Breast epithelium (tissue), 4 donors: ENCODE measurements at regions not wholly inside any gene's neighbourhood (a gene's known extent, or its start where the extent isn't known, plus 50 kb on each side); places are given as distances from the start of the nearest gene placed in this dataset.
"Not testable (repeated sequence)": the region's sequence is repeated elsewhere in the genome, so short reads cannot be mapped to it uniquely, and the experiment has no call there.

ENCODE experiments used
- DNase-seq, 2 donors: peaks; one replicate each; pipeline ENCODE4 v3.0.0-alpha.2; 2019; ENCODE audit warnings: low spot score in 2 of 2
- H3K27ac ChIP-seq, 2 donors: fragments of 200-600 bp; sonication (generic) in 1 of 2; one replicate each; pipeline ENCODE4 v1.5.1; 2016 to 2019; ENCODE audit warnings: mild to moderate bottlenecking in 1 of 2
- H3K27me3 ChIP-seq, 2 donors: fragments of 200-600 bp; sonication (generic) in 1 of 2; one replicate each; pipeline versions ENCODE4 v1.5.1 to v1.6.0; 2017 to 2019; ENCODE audit warnings: control low read depth in 1 of 2, mild to moderate bottlenecking in 1 of 2
- H3K36me3 ChIP-seq: fragments of 200-600 bp; one replicate; pipeline ENCODE4 v1.5.1; 2019
- H3K4me1 ChIP-seq, 2 donors: fragments of 200-600 bp; sonication (generic); one replicate each; pipeline ENCODE4 v1.5.1; 2016 to 2019; ENCODE audit warnings: control low read depth in 1 of 2
- H3K4me3 ChIP-seq, 3 donors: fragments of 200-600 bp; sonication (generic); 1 replicate in 2 of 3; 2 replicates in 1 of 3; pipeline ENCODE4 v1.5.1; 2016 to 2019; ENCODE audit warnings: mild to moderate bottlenecking in 3 of 3, moderate library complexity in 2 of 3
- H3K9me3 ChIP-seq, 2 donors: fragments of 200-600 bp; sonication (generic) in 1 of 2; one replicate each; pipeline ENCODE4 v1.5.1; 2016 to 2019; ENCODE audit warnings: control low read depth in 1 of 2
- POLR2A ChIP-seq: fragments of 450-650 bp; IDR thresholded peaks from one replicate; pipeline ENCODE4 v1.6.1; 2016; ENCODE audit warnings: antibody characterized with exemption, mild to moderate bottlenecking, moderate library complexity
- POLR2AphosphoS5 ChIP-seq, 3 donors: sonication (generic); formaldehyde crosslinking; IDR thresholded peaks; one replicate each; pipeline ENCODE4 v1.6.1; 2017; ENCODE audit warnings: antibody characterized with exemption in 3 of 3
- intact Hi-C: fragments of 100-400 bp; cut with DNase I; formaldehyde crosslinking; loops from one replicate; pipeline ENCODE4 v1.15.1; 2023; ENCODE audit warnings: low total_unique reads
- TF ChIP-seq, protein P1 (sequence below), 3 donors: fragments of 450-650 bp; IDR thresholded peaks; one replicate each; pipeline ENCODE4 v1.5.1; 2016 to 2017; ENCODE audit warnings: antibody characterized with exemption in 3 of 3, mild to moderate bottlenecking in 3 of 3, moderate library complexity in 3 of 3

DNA sequence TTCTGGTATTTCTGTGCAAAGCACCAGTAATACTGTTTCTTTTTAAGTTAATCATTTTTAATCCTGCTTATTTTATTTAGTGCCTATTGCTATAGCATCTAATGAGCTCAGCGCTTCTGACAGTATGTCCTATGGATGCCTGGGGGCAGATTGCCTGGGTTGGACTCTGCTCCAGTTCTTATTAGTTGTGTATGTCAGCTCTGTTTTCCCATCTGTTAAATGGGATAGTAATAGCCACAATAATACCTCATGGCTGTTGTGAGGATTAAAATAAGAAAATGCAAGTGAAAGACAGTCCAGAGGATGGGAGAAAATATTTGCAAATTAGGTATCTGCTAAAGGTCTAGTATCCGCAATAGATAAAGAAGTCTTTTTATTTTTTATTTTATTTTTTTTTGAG, 87.0 kb downstream of the UTRN start:
- H3K4me3 ChIP-seq = no peak overlapping the region
- intact Hi-C loops = no loop called here
- H3K36me3 ChIP-seq = no peaks in the 10 kb centered on the region
- DNase-seq = no peak
- no peaks in the 10 kb centered on the region for H3K9me3 ChIP-seq
- no peak overlapping the region for H3K27ac ChIP-seq
- no peaks in the 10 kb centered on the region for H3K27me3 ChIP-seq
- H3K4me1 ChIP-seq = no peaks in the 10 kb centered on the region
- TF ChIP-seq, protein P1, sequence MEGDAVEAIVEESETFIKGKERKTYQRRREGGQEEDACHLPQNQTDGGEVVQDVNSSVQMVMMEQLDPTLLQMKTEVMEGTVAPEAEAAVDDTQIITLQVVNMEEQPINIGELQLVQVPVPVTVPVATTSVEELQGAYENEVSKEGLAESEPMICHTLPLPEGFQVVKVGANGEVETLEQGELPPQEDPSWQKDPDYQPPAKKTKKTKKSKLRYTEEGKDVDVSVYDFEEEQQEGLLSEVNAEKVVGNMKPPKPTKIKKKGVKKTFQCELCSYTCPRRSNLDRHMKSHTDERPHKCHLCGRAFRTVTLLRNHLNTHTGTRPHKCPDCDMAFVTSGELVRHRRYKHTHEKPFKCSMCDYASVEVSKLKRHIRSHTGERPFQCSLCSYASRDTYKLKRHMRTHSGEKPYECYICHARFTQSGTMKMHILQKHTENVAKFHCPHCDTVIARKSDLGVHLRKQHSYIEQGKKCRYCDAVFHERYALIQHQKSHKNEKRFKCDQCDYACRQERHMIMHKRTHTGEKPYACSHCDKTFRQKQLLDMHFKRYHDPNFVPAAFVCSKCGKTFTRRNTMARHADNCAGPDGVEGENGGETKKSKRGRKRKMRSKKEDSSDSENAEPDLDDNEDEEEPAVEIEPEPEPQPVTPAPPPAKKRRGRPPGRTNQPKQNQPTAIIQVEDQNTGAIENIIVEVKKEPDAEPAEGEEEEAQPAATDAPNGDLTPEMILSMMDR (IDR thresholded peaks at IDR 0.05) = no peak
- TF ChIP-seq POLR2A = no peak
- no peak for TF ChIP-seq POLR2AphosphoS5 (IDR thresholded peaks at IDR 0.05)

DNA sequence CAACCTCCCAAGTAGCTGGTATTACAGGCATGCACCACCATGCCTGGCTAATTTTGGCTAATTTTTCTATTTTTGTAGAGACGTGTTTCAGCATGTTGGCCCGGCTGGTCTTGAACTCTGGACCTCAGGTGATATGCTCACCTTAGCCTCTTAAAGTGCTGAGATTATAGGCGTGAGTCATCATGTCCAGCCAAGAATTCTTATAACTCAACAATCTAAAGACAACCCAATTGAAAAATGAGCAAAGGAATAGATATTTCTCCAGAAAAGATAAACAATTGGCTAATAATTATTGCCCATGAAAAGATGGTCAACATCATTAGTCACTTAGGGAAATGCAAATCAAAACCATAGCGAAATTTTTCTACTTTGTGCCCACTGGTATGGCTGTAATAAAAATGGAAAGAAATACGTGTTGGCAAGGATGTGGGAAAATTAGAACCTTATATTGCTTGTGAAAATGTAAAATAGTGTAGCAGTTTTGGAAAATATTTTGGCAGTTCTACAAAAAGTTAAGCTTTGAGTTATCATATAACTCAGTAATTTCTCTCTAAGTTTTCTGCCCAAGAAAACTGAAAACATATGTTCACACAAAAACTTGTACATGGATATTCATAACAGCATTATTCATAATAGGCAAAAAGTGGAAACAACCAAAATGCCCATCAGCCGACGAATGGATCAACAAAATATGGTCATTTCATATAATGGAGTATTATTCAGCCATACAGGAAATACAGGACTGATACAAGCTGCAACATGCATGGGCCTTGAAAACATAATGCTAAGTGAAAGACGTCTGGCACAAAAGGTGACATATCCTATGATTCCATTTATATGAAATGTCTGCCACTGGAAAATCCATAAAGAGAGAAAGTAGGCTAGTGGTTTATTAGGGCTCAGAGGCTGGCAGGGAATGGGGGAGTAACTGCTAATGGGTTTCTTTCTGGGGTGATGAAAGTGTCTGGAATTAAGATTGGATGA, 87.8 kb downstream of the UTRN start:
- no peak for DNase-seq
- TF ChIP-seq, protein P1 (IDR thresholded peaks at IDR 0.05) = no peak
- no peak for TF ChIP-seq POLR2AphosphoS5 (IDR thresholded peaks at IDR 0.05)
- no peak for TF ChIP-seq POLR2A
- no peaks in the 10 kb centered on the region for H3K27me3 ChIP-seq
- H3K9me3 ChIP-seq = no peaks in the 10 kb centered on the region
- H3K36me3 ChIP-seq = no peaks in the 10 kb centered on the region
- H3K4me3 ChIP-seq = no peak overlapping the region
- intact Hi-C loops = no loop called here
- H3K4me1 ChIP-seq = peaks cover 0 to 6% of the 10 kb centered on the region in 2 donors
- no peak overlapping the region for H3K27ac ChIP-seq

DNA sequence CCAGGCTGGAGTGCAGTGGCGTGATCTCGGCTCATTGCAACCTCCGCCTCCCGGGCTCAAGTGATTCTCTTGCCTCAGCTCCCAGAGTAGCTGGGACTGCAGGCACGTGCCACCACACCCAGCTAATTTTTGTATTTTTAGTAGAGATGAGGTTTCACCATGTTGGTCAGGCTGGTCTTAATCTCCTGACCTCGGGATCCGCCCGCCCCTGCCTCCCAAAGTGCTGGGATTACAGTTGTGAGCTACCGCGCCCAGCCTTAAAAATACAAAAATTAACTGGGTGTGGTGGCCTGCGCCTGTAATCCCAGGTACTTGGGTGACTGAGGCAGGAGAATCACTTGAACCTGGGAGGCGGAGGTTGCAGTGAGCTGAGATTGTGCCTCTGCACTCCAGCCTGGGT, 89.4 kb downstream of the UTRN start:
- H3K27ac ChIP-seq, H3K36me3 ChIP-seq, intact Hi-C loops, H3K27me3 ChIP-seq, DNase-seq, H3K9me3 ChIP-seq, H3K4me3 ChIP-seq: not testable (repeated sequence)
- peaks cover 0 to 14% of the 10 kb centered on the region in 2 donors for H3K4me1 ChIP-seq

DNA sequence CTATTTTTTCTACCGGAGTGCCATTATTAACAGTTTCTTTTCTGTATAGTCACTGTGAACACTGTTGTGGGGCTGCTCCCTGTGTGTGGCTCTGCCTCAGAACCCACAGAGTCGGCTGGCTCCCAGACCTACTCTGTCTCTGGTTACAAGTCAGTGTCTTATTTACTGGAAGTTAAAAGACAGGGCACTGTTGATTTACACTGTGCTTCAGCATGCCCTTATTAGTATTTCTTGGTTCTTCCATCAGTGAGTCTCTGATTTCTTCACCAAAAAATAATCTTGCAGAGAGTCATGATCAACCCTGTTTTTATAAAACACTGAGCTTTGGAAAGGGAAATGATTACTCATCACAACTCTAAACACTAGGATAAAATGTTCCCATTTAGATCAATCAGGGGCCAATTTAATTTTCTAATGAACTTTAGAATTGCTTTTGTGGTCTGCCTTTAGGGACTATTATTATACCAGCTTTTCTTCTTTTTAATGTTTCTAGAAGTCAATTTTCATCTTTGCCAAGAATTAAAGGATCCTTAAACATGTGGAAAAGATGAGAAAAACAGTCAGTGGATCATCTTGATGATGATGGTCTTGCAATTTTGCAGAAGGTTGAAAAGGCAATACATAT, 92.6 kb downstream of the UTRN start:
- TF ChIP-seq, protein P1 (IDR thresholded peaks at IDR 0.05) = no peak
- no peak for TF ChIP-seq POLR2AphosphoS5 (IDR thresholded peaks at IDR 0.05)
- no peak for TF ChIP-seq POLR2A
- Histone ChIP-seq H3K27me3 (no peaks in the 10 kb centered on the region), H3K36me3 (no peaks in the 10 kb centered on the region), H3K4me3 (no peak overlapping the region), H3K27ac (peak overlapping the region; percentile 53 to 66), H3K9me3 (no peaks in the 10 kb centered on the region), H3K4me1 (peaks cover 0 to 14% of the 10 kb centered on the region in 2 donors)
- DNase-seq = no peak
- intact Hi-C loops = no loop called here

DNA sequence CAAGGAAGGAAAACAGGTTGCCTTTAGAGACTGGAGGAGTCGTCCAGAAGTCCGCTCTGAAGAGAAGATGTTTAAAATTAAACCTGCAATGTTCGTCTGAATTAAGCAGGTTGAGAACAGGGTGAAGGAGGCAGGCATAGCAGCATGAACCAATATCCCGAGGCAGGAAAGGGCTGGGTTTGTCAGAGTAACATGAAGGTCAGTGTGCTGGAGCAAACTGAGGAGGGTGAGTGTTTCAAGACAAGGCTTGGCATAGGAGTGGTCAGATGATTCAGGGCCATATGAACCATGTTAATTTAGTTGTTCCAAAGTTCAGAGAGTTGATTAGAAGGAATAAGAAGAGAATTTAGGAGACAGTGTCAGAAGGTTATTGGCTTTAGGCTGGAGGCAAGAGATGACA, 93.3 kb downstream of the UTRN start:
- Histone ChIP-seq H3K4me3 (no peak overlapping the region), H3K36me3 (no peaks in the 10 kb centered on the region), H3K4me1 (peaks cover 0 to 14% of the 10 kb centered on the region in 2 donors), H3K27ac (no peak overlapping the region), H3K27me3 (no peaks in the 10 kb centered on the region), H3K9me3 (no peaks in the 10 kb centered on the region)
- no peak for DNase-seq
- TF ChIP-seq POLR2AphosphoS5 (IDR thresholded peaks at IDR 0.05) (no peak), POLR2A (no peak)
- TF ChIP-seq, protein P1 (IDR thresholded peaks at IDR 0.05) = no peak
- intact Hi-C loops = no loop called here
